GM23338 (cell line): ENCODE measurements at regions not wholly inside any gene's neighbourhood (a gene's known extent, or its start where the extent isn't known, plus 50 kb on each side); places are given as distances from the start of the nearest gene placed in this dataset.

ENCODE experiments used
- CREB1 ChIP-seq: fragments of 250-450 bp; sonication (Bioruptor Pico); IDR thresholded peaks from 2 replicates; pipeline ENCODE4 v1.5.0; 2020; ENCODE audit warnings: low read depth, mild to moderate bottlenecking, moderate library complexity
- CTCF ChIP-seq, 2 experiments: fragments of 200-600 bp in 1 of 2; sonication (generic) in 1 of 2; conservative IDR thresholded peaks; 2 replicates each; pipeline versions ENCODE4 v1.5.1 to v1.6.1; 2016 to 2017; ENCODE audit warnings: antibody characterized with exemption in 2 of 2, low read depth in 2 of 2, mild to moderate bottlenecking in 2 of 2, moderate library complexity in 1 of 2
- EZH2 ChIP-seq: fragments of 200-600 bp; sonication (generic); IDR thresholded peaks from one replicate; pipeline ENCODE4 v1.8.0; 2017; ENCODE audit warnings: antibody characterized with exemption, mild to moderate bottlenecking, low read depth; ENCODE audit not compliant: unreplicated experiment
- JUNB ChIP-seq: IDR thresholded peaks from one replicate; pipeline ENCODE4 v1.6.1; 2016; ENCODE audit warnings: antibody characterized with exemption; ENCODE audit not compliant: unreplicated experiment
- POLR2AphosphoS5 ChIP-seq: IDR thresholded peaks from 2 replicates; pipeline ENCODE4 v1.6.1; 2016; ENCODE audit warnings: antibody characterized with exemption, low read depth

- TF ChIP-seq CTCF (conservative IDR thresholded peaks at IDR 0.05; ENCODE audit: low read depth in 2 of 2) (no peak), POLR2AphosphoS5 (no peak), JUNB (no peak), EZH2 (no peak), CREB1 (CRISPR knock-in tag) (no peak)
Observed at GRCh38 chr9:99622679-99623078, 199.0 kb upstream of the NR4A3 start.
